Nephron (organoid): ENCODE measurements at regions not wholly inside any gene's neighbourhood (a gene's known extent, or its start where the extent isn't known, plus 50 kb on each side); places are given as distances from the start of the nearest gene placed in this dataset.

Source experiments
- H3K27ac Mint-ChIP-seq, 3 experiments: 2 replicates each; pipeline ENCODE4 v1.8.0; 2020; ENCODE audit warnings: mixed read lengths in 3 of 3, mild to moderate bottlenecking in 2 of 3, moderate library complexity in 1 of 3
- H3K27me3 Mint-ChIP-seq: 2 replicates; pipeline ENCODE4 v1.8.0; 2021; ENCODE audit warnings: low read depth, mild to moderate bottlenecking, moderate library complexity, mixed read lengths
- H3K36me3 Mint-ChIP-seq: 2 replicates; pipeline ENCODE4 v1.8.0; 2020; ENCODE audit warnings: low read depth, mixed read lengths
- H3K4me1 Mint-ChIP-seq: 2 replicates; pipeline ENCODE4 v1.8.0; 2020; ENCODE audit warnings: mixed read lengths
- H3K4me3 Mint-ChIP-seq, 3 experiments: 2 replicates each; pipeline ENCODE4 v1.8.0; 2020; ENCODE audit warnings: mild to moderate bottlenecking in 3 of 3, mixed read lengths in 3 of 3, moderate library complexity in 2 of 3
- H3K9me3 Mint-ChIP-seq: 2 replicates; pipeline ENCODE4 v1.8.0; 2020; ENCODE audit warnings: mixed read lengths
- CTCF ChIP-seq, 3 experiments: fragments of 200-600 bp; sonication (generic); IDR thresholded peaks; one replicate each; pipeline ENCODE4 v1.5.0; 2021; ENCODE audit warnings: antibody characterized with exemption in 3 of 3; ENCODE audit not compliant: unreplicated experiment in 3 of 3

DNA sequence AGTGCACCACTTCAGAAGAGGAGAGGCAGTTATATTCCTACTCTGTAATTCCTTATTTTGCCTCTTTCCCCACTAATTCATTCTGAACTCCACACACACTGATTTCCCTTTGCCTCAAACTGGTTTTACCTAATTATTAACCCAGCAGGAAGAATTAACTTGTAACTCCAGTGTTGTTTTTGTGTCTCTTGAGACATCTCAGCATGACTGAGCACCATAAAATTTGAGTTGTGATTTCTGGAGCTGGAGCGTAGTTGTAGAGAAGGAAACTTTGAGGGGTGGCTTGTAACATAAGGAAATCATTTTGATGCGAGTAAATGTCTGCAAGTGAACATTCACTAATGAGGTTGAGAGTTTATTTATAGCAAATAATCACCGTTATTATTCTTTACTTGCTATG, 265.2 kb downstream of the TMEM38B start:
- TF ChIP-seq CTCF (IDR thresholded peaks at IDR 0.05; ENCODE audit: unreplicated experiment in 3 of 3) = no peak
- no peaks in the 10 kb centered on the region for H3K27me3 Mint-ChIP-seq
- H3K4me1 Mint-ChIP-seq = peaks cover 36% of the 10 kb centered on the region
- H3K4me3 Mint-ChIP-seq = no peak overlapping the region
- H3K36me3 Mint-ChIP-seq = no peaks in the 10 kb centered on the region
- peak overlapping the region; percentile 74 to 82 (median 80) for H3K27ac Mint-ChIP-seq
- H3K9me3 Mint-ChIP-seq = no peaks in the 10 kb centered on the region

- no peak for TF ChIP-seq CTCF (IDR thresholded peaks at IDR 0.05; ENCODE audit: unreplicated experiment in 3 of 3)
- Mint-ChIP-seq H3K9me3 (no peaks in the 10 kb centered on the region), H3K36me3 (no peaks in the 10 kb centered on the region), H3K27ac (peak overlapping the region; percentile 48 to 75 (median 54)), H3K4me3 (no peak overlapping the region), H3K4me1 (peaks cover 39% of the 10 kb centered on the region), H3K27me3 (no peaks in the 10 kb centered on the region)
Measured at GRCh38 chr9:105963343-105964099, 269.2 kb downstream of the TMEM38B start.

DNA sequence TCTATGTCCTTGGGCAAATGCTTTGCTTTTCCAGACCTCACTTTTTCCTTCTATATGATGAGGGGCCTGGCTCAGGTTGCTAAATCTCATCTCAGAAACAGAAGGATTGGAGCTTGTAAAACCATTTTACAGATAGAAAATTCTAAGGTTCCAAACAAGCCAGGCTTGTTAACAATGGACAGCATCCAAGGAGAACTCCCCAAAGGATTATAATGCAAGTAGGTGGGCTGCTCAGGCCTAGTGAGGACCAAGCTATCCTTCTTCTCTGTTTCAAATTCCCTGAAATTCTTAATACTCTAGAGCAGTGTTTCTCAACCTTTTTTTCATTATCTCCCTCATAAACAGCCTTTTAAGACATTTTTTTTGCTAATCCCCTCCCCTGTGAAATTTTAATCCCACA, 269.8 kb downstream of the TMEM38B start:
- no peak overlapping the region for H3K4me3 Mint-ChIP-seq
- peak overlapping the region in 2 of 3 experiments; percentile 31 to 75 for H3K27ac Mint-ChIP-seq

GRCh38 chr9:105966834-105967233, 272.5 kb downstream of the TMEM38B start:
- H3K4me1 Mint-ChIP-seq = peaks cover 37% of the 10 kb centered on the region
- TF ChIP-seq CTCF (IDR thresholded peaks at IDR 0.05; ENCODE audit: unreplicated experiment in 3 of 3) = no peak
- no peaks in the 10 kb centered on the region for H3K9me3 Mint-ChIP-seq
- no peak overlapping the region for H3K4me3 Mint-ChIP-seq
- H3K27me3 Mint-ChIP-seq = no peaks in the 10 kb centered on the region
- peak overlapping the region in 2 of 3 experiments; percentile 52 to 53 for H3K27ac Mint-ChIP-seq
- H3K36me3 Mint-ChIP-seq = no peaks in the 10 kb centered on the region

More for the DNA sequence above, 269.8 kb downstream of the TMEM38B start:
- H3K9me3 Mint-ChIP-seq = no peaks in the 10 kb centered on the region
- no peaks in the 10 kb centered on the region for H3K27me3 Mint-ChIP-seq
- no peak for TF ChIP-seq CTCF (IDR thresholded peaks at IDR 0.05; ENCODE audit: unreplicated experiment in 3 of 3)
- peaks cover 35% of the 10 kb centered on the region for H3K4me1 Mint-ChIP-seq
- H3K36me3 Mint-ChIP-seq = no peaks in the 10 kb centered on the region

DNA sequence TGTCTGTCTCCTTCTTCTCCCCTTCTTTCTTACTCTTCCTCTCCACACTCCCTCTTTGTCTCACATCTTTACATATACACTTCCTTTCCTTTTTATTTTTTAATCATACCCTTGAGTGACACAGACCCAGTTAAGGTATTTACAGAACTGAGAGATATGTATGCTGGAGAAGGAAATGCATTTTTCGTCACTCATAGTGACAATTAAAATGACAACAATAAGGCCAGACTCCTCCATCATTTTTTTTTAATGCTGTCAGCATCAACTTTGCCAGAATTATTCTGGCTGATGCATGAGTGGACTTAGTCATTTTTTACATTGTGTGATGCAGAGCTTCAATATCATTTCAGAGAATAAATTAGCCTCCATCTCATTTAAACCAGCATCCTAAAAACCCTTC, 272.9 kb downstream of the TMEM38B start:
- no peaks in the 10 kb centered on the region for H3K9me3 Mint-ChIP-seq
- peaks cover 41% of the 10 kb centered on the region for H3K4me1 Mint-ChIP-seq
- no peak for TF ChIP-seq CTCF (IDR thresholded peaks at IDR 0.05; ENCODE audit: unreplicated experiment in 3 of 3)
- peak overlapping the region in 2 of 3 experiments; percentile 52 to 53 for H3K27ac Mint-ChIP-seq
- no peak overlapping the region for H3K4me3 Mint-ChIP-seq
- H3K36me3 Mint-ChIP-seq = no peaks in the 10 kb centered on the region
- H3K27me3 Mint-ChIP-seq = no peaks in the 10 kb centered on the region

GRCh38 chr9:105967797-105968196, 273.5 kb downstream of the TMEM38B start:
- H3K36me3 Mint-ChIP-seq = no peaks in the 10 kb centered on the region
- H3K4me1 Mint-ChIP-seq = peaks cover 46% of the 10 kb centered on the region
- no peak for TF ChIP-seq CTCF (IDR thresholded peaks at IDR 0.05; ENCODE audit: unreplicated experiment in 3 of 3)
- peak overlapping the region in 2 of 3 experiments; percentile 19 to 49 for H3K27ac Mint-ChIP-seq
- no peaks in the 10 kb centered on the region for H3K27me3 Mint-ChIP-seq
- H3K4me3 Mint-ChIP-seq = no peak overlapping the region
- no peaks in the 10 kb centered on the region for H3K9me3 Mint-ChIP-seq
